ENCODE measurements at regions not wholly inside any gene's neighbourhood (a gene's known extent, or its start where the extent isn't known, plus 50 kb on each side); places are given as distances from the start of the nearest gene placed in this dataset.

DNA sequence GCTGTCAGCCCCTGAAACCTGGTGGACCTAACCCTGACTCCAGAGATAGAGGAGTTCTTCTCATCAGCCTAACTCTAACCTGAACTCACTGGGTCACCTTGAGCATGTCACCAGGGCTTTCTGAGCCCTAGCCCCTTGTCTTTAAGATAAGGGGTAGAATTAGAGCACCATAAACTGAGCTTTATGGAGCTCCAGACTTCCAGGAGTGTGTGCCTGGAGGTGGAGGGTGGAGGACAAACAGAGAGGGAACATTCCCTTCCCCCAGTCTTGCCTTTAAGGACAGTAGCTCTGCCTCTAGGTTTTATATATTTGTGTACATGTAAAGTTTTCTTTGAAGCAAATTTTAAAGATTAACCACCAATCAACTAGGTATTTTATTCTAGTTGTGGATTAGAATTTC, 83.9 kb upstream of the PACRGL start:
- no peak overlapping the region for H2AK5ac ChIP-seq (ENCODE audit: low read depth, low read length)
- TF ChIP-seq RCOR1 (IDR thresholded peaks at IDR 0.05; ENCODE audit: insufficient replicate concordance, low read length) (no peak), RFX5 (IDR thresholded peaks at IDR 0.05; ENCODE audit: low read depth, low read length) (no peak), CEBPB (IDR thresholded peaks at IDR 0.05; ENCODE audit: low read depth, low read length) (no peak), POLR2A (IDR thresholded peaks at IDR 0.05; ENCODE audit: low read depth, low read length) (no peak), MAFK (IDR thresholded peaks at IDR 0.05; ENCODE audit: low read depth, low read length) (no peak)
- TF ChIP-seq, protein P1, sequence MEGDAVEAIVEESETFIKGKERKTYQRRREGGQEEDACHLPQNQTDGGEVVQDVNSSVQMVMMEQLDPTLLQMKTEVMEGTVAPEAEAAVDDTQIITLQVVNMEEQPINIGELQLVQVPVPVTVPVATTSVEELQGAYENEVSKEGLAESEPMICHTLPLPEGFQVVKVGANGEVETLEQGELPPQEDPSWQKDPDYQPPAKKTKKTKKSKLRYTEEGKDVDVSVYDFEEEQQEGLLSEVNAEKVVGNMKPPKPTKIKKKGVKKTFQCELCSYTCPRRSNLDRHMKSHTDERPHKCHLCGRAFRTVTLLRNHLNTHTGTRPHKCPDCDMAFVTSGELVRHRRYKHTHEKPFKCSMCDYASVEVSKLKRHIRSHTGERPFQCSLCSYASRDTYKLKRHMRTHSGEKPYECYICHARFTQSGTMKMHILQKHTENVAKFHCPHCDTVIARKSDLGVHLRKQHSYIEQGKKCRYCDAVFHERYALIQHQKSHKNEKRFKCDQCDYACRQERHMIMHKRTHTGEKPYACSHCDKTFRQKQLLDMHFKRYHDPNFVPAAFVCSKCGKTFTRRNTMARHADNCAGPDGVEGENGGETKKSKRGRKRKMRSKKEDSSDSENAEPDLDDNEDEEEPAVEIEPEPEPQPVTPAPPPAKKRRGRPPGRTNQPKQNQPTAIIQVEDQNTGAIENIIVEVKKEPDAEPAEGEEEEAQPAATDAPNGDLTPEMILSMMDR (conservative IDR thresholded peaks at IDR 0.05; ENCODE audit: low read depth, low read length): no peak

More for the DNA sequence above, 83.9 kb upstream of the PACRGL start:
- Histone ChIP-seq H2AFZ (replicated peaks; ENCODE audit: low read length, poor library complexity) (no peak overlapping the region), H4K91ac (ENCODE audit: insufficient read depth, low read depth, low read length) (no peak overlapping the region), H3K79me1 (ENCODE audit: low read depth in 1 of 2, low read length in 2 of 2) (no peaks in the 10 kb centered on the region), H3K18ac (ENCODE audit: low read depth, low read length) (no peak overlapping the region), H4K20me1 (ENCODE audit: insufficient read depth, low read length) (no peaks in the 10 kb centered on the region), H3K9me1 (ENCODE audit: insufficient read depth, low read length) (peaks cover 4% of the 10 kb centered on the region; the same call in 1 of the 2 replicates), H3K4me2 (ENCODE audit: low read depth, low read length) (no peak overlapping the region), H3K36me3 (ENCODE audit: control insufficient read depth, insufficient read depth, low read length) (no peaks in the 10 kb centered on the region), H3K4ac (ENCODE audit: low read depth, low read length) (no peak overlapping the region), H3K9ac (ENCODE audit: low read depth, low read length) (no peak overlapping the region), H4K5ac (ENCODE audit: low read depth, low read length) (no peak overlapping the region), H2BK120ac (ENCODE audit: low read depth, low read length) (no peak overlapping the region), H3K14ac (replicated peaks; ENCODE audit: low read depth, low read length) (no peak overlapping the region), H3K9me3 (ENCODE audit: control insufficient read depth, insufficient read depth, low read length) (no peaks in the 10 kb centered on the region), H2BK5ac (ENCODE audit: low read depth, low read length, poor library complexity, severe bottlenecking) (no peak overlapping the region), H3K23ac (ENCODE audit: low read depth, low read length) (no peak overlapping the region), H3K56ac (ENCODE audit: extremely low read depth, insufficient read depth, low read length) (no peak overlapping the region), H2BK20ac (ENCODE audit: low read depth, low read length) (no peak overlapping the region), H3K4me1 (ENCODE audit: control insufficient read depth, insufficient read depth, low read length) (peaks cover 4% of the 10 kb centered on the region; the same call in 1 of the 2 replicates), H2BK15ac (ENCODE audit: low read depth, low read length) (no peak overlapping the region), H4K8ac (ENCODE audit: low read depth in 2 of 2, low read length in 2 of 2) (no peak overlapping the region), H3K27me3 (ENCODE audit: control insufficient read depth, insufficient read depth, low read length) (no peaks in the 10 kb centered on the region), H3K4me3 (ENCODE audit: insufficient read depth, low read depth, low read length) (no peak overlapping the region), H2AK9ac (replicated peaks; ENCODE audit: low read depth, low read length, poor library complexity) (peak overlapping the region; percentile 67), H3K27ac (ENCODE audit: insufficient read depth, low read length) (no peak overlapping the region)
- intact Hi-C loops (cut with micrococcal nuclease): no loop called here
- POLR2A ChIA-PET (ENCODE audit: unreplicated experiment): no interaction called here
- BruUV-seq (replicated peaks): no TSS peak
- no peak for DNase-seq
- dilution Hi-C loops (cut with HindIII; ENCODE audit: low sequenced_read_pairs, unreplicated experiment): no loop called here
- in situ Hi-C loops (cut with MboI; ENCODE audit: low sequenced_read_pairs): no loop called here
- CTCF ChIA-PET: no interaction called here
- ATAC-seq (ENCODE audit: low read depth): no peak
